Thyroid gland (tissue), 4 donors: ENCODE measurements at regions not wholly inside any gene's neighbourhood (a gene's known extent, or its start where the extent isn't known, plus 50 kb on each side); places are given as distances from the start of the nearest gene placed in this dataset.

Source experiments
- DNase-seq, 2 donors: peaks; one replicate each; pipeline ENCODE4 v3.0.0-alpha.2; 2019
- H3K27ac ChIP-seq, 3 donors: fragments of 200-600 bp; sonication (generic); 1 replicate in 2 of 3; 2 replicates in 1 of 3; pipeline ENCODE4 v1.5.1; 2016 to 2019; ENCODE audit warnings: mild to moderate bottlenecking in 1 of 3, moderate library complexity in 1 of 3
- H3K27me3 ChIP-seq: fragments of 200-600 bp; sonication (generic); one replicate; pipeline ENCODE4 v1.5.1; 2019
- H3K36me3 ChIP-seq, 2 donors: fragments of 200-600 bp; sonication (generic); one replicate each; pipeline ENCODE4 v1.5.1; 2016 to 2019
- H3K4me1 ChIP-seq, 2 donors: fragments of 200-600 bp; sonication (generic); one replicate each; pipeline ENCODE4 v1.5.1; 2017 to 2019
- H3K4me3 ChIP-seq, 3 donors: fragments of 200-600 bp; sonication (generic); replicated peaks in 1 of 3; 1 replicate in 2 of 3; 2 replicates in 1 of 3; pipeline ENCODE4 v1.5.1; 2016; ENCODE audit warnings: mild to moderate bottlenecking in 1 of 3
- H3K9me3 ChIP-seq: fragments of 200-600 bp; sonication (generic); one replicate; pipeline ENCODE4 v1.5.1; 2017
- POLR2A ChIP-seq, 2 donors: fragments of 450-650 bp; IDR thresholded peaks; one replicate each; pipeline ENCODE4 v1.6.1; 2017; ENCODE audit warnings: antibody characterized with exemption in 2 of 2, mild to moderate bottlenecking in 2 of 2, moderate library complexity in 1 of 2
- WGBS, 2 donors: methylation state at CpG; one replicate each; pipeline ENCODE4 v1.1.5; 2017; 5-methylcytosine and 5-hydroxymethylcytosine counted together
- intact Hi-C: fragments of 100-400 bp; cut with DNase I; formaldehyde crosslinking; loops from one replicate; pipeline ENCODE4 v1.15.1; 2023
- TF ChIP-seq, protein P1 (sequence below), 6 experiments: fragments of 200-600 bp in 3 of 6; fragments of 450-650 bp in 3 of 6; sonication (generic) in 3 of 6; IDR thresholded peaks; one replicate each; pipeline ENCODE4 v1.5.1; 2016 to 2019; ENCODE audit warnings: antibody characterized with exemption in 6 of 6, mild to moderate bottlenecking in 2 of 6, inconsistent platforms in 1 of 6, moderate library complexity in 1 of 6

DNA sequence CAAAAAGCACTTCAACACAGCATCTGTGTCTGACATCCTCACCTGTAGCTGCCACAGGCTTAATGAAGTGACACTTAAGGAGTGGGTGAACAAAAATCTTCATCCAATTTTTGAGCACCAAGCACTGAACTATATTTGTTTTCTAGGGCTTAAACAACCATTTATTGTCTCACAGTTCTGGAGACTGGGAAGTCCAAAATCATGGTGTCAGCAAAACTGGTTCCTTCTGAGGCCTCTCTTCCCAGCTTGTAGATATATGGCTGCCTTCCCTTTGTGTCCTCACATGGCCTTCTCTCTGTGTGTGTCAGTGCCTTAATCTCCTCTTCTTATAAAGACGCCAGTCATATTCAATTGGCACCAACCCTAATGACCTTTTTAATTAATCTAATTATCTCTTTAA is 189.2 kb upstream of the CLNK start:
- DNase-seq, result no peak
- TF ChIP-seq, protein P1, sequence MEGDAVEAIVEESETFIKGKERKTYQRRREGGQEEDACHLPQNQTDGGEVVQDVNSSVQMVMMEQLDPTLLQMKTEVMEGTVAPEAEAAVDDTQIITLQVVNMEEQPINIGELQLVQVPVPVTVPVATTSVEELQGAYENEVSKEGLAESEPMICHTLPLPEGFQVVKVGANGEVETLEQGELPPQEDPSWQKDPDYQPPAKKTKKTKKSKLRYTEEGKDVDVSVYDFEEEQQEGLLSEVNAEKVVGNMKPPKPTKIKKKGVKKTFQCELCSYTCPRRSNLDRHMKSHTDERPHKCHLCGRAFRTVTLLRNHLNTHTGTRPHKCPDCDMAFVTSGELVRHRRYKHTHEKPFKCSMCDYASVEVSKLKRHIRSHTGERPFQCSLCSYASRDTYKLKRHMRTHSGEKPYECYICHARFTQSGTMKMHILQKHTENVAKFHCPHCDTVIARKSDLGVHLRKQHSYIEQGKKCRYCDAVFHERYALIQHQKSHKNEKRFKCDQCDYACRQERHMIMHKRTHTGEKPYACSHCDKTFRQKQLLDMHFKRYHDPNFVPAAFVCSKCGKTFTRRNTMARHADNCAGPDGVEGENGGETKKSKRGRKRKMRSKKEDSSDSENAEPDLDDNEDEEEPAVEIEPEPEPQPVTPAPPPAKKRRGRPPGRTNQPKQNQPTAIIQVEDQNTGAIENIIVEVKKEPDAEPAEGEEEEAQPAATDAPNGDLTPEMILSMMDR (IDR thresholded peaks at IDR 0.05), result no peak
- no peak for TF ChIP-seq POLR2A (IDR thresholded peaks at IDR 0.05)
- H3K27ac ChIP-seq, result no peak overlapping the region
- H3K27me3 ChIP-seq, result no peaks in the 10 kb centered on the region
- WGBS, 2 donors, result 81 to 100% methylated on average over 1 of the region's 1 CpG
- H3K4me1 ChIP-seq, result no peaks in the 10 kb centered on the region
- no peak overlapping the region for H3K4me3 ChIP-seq
- no peaks in the 10 kb centered on the region for H3K9me3 ChIP-seq
- no peaks in the 10 kb centered on the region for H3K36me3 ChIP-seq
- intact Hi-C loops, result no loop called here

DNA sequence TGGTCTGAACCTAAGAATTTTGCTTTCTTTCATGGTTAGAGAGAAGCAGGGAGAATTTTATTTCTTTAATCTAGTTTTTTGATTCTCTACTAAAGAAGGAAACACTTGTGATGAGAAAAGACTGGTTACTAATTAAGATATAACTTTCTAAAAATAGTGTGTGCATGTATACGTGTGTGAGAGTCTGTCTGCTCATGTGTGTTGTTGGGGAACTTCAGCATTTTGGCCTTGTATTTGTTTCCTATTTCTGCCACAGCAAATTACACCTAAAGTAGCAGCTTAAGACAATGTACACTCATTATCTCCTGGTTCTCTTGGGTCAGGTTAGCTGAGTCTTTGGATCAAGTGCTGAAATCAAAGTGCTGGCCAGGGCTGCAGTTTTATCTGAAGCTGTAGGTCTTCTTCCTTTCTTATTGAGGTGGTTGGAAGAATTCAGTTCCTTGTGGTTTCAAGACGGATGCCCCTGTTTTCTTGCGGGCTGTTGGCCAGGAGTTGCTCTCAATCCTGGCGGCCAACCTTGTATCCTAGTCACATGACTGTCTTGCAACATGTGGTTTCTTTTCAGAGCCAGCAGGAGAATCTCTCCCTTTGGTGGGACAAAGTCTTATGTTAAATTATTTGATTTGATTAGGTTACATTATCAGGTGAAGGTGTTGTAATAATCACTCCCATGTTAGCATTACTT is 188.4 kb upstream of the CLNK start:
- no peak overlapping the region for H3K4me3 ChIP-seq
- 77 to 86% methylated on average over 4 of the region's 4 CpGs for WGBS, 2 donors
- no peaks in the 10 kb centered on the region for H3K36me3 ChIP-seq
- intact Hi-C loops, result no loop called here
- H3K27ac ChIP-seq, result no peak overlapping the region
- no peaks in the 10 kb centered on the region for H3K9me3 ChIP-seq
- no peak for TF ChIP-seq POLR2A (IDR thresholded peaks at IDR 0.05)
- H3K27me3 ChIP-seq, result no peaks in the 10 kb centered on the region
- H3K4me1 ChIP-seq, result no peaks in the 10 kb centered on the region
- no peak for DNase-seq

DNA sequence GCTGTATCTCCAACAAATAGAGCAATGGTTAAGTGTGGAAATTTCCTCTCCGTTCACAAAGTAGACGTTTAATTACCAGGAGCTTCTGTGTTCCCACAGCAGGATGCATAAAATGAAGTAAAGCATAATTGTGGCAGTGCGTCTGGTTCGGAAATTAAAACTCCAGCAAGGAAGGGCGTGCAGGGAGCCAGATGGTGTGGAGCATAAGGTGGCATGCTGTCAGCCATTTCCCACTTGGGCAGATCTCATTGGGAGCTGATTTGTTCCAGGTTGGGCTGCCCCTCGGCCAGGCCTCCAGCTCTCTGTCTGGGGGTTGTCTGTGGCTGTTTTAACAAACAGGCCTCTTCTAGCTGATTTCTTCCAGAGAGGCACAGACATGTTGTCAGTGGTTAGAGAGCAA is 182.1 kb upstream of the CLNK start:
- H3K4me1 ChIP-seq, result no peaks in the 10 kb centered on the region
- no peaks in the 10 kb centered on the region for H3K27me3 ChIP-seq
- no peaks in the 10 kb centered on the region for H3K36me3 ChIP-seq
- H3K27ac ChIP-seq, result no peak overlapping the region
- intact Hi-C loops, result no loop called here
- TF ChIP-seq, protein P1 (IDR thresholded peaks at IDR 0.05), result no peak
- no peak for TF ChIP-seq POLR2A (IDR thresholded peaks at IDR 0.05)
- 68 to 75% methylated on average over 6 of the region's 6 CpGs for WGBS, 2 donors
- DNase-seq, result no peak
- H3K4me3 ChIP-seq, result no peak overlapping the region
- H3K9me3 ChIP-seq, result no peaks in the 10 kb centered on the region

DNA sequence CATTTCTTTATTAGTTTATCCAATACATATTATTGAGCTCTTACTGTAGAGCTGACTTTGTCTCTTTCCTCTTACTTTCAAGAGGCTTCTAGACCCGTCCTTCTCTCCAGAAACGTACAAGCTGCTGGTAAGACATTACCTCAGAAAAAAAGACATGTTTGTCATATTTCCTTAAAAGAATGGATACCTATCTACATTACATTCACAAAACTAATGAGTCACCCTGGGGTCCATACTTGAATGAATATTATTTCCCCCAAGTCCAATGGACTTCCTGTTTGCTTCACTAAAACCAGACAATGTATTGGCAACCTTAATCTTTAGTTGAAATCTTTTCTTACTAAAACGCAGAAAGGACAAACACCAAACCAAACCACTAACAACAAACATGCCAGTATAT is 176.5 kb upstream of the CLNK start:
- WGBS, 2 donors, result 60 to 78% methylated on average over 3 of the region's 3 CpGs
- no peak for DNase-seq
- no peaks in the 10 kb centered on the region for H3K36me3 ChIP-seq
- H3K4me3 ChIP-seq, result no peak overlapping the region
- no peak for TF ChIP-seq POLR2A (IDR thresholded peaks at IDR 0.05)
- TF ChIP-seq, protein P1 (IDR thresholded peaks at IDR 0.05), result no peak
- no peaks in the 10 kb centered on the region for H3K27me3 ChIP-seq
- no peaks in the 10 kb centered on the region for H3K9me3 ChIP-seq
- no peaks in the 10 kb centered on the region for H3K4me1 ChIP-seq
- H3K27ac ChIP-seq, result no peak overlapping the region
- intact Hi-C loops, result no loop called here

DNA sequence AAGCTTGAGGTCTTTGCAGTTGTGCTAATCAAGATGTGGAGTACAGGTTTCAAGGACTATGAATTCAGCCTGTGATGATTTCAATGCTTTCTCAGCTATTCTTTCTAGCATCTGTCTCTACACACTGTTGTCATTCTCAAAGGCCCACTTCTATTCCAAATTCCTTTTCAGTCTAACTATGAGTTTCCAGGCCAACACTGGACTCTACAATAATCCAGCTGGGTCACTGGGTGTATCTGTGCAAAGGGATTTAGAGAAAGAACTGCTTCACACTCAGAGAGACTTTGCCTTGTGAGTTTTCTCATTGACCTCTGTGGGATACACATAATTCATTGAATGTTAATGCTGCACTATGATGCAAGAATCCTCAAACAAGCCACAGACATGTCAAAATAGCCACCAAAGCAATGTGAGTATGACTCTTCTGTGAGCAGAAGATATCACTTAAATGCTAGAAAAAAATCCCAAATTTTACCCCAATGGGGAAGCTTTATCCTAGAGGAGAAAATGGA is 171.8 kb upstream of the CLNK start:
- Histone ChIP-seq H3K36me3 (no peaks in the 10 kb centered on the region), H3K27me3 (no peaks in the 10 kb centered on the region), H3K4me1 (no peaks in the 10 kb centered on the region), H3K4me3 (no peak overlapping the region), H3K9me3 (no peaks in the 10 kb centered on the region), H3K27ac (no peak overlapping the region)
- intact Hi-C loops, result no loop called here
- no peak for TF ChIP-seq POLR2A (IDR thresholded peaks at IDR 0.05)
- TF ChIP-seq, protein P1 (IDR thresholded peaks at IDR 0.05), result no peak
- DNase-seq, result no peak
